ENCODE measurements at regions not wholly inside any gene's neighbourhood (a gene's known extent, or its start where the extent isn't known, plus 50 kb on each side); places are given as distances from the start of the nearest gene placed in this dataset.
A peak's percentile ranks its signal among the peaks of the same experiment; 100 is the strongest.

DNA sequence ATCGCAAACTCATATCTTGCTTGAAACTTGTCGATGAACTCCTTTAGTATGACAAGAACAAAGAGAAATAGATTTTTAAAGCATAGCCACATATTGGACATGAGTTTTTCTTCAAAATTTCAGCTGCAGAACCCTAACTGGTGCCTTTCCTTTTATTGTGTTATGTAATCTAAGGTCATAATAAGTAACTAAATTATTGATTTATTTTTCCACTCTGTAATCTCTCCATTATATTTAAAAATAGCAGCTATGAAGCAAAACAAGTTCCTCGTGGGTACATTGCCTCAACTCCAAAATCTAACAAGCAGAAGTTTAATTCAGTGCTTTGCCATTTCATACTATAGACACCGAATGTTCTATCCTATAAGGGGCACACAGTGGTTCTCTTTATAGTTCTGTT lies 159.2 kb upstream of the PRSS1 start:
- no peaks in the 10 kb centered on the region for H3K4me1 ChIP-seq
- WGBS, 2 donors = 74 to 79% methylated on average over 4 of the region's 4 CpGs
- H3K9me3 ChIP-seq = no peaks in the 10 kb centered on the region
- intact Hi-C loops (cut with DNase I) = no loop called here
- no peaks in the 10 kb centered on the region for H3K27me3 ChIP-seq
- TF ChIP-seq POLR2A (IDR thresholded peaks at IDR 0.05) = no peak
- TF ChIP-seq, protein P1, sequence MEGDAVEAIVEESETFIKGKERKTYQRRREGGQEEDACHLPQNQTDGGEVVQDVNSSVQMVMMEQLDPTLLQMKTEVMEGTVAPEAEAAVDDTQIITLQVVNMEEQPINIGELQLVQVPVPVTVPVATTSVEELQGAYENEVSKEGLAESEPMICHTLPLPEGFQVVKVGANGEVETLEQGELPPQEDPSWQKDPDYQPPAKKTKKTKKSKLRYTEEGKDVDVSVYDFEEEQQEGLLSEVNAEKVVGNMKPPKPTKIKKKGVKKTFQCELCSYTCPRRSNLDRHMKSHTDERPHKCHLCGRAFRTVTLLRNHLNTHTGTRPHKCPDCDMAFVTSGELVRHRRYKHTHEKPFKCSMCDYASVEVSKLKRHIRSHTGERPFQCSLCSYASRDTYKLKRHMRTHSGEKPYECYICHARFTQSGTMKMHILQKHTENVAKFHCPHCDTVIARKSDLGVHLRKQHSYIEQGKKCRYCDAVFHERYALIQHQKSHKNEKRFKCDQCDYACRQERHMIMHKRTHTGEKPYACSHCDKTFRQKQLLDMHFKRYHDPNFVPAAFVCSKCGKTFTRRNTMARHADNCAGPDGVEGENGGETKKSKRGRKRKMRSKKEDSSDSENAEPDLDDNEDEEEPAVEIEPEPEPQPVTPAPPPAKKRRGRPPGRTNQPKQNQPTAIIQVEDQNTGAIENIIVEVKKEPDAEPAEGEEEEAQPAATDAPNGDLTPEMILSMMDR (IDR thresholded peaks at IDR 0.05) = no peak
- H3K4me3 ChIP-seq = no peak overlapping the region
- H3K36me3 ChIP-seq = no peaks in the 10 kb centered on the region
- DNase-seq = no peak
- H3K27ac ChIP-seq = no peak overlapping the region

DNA sequence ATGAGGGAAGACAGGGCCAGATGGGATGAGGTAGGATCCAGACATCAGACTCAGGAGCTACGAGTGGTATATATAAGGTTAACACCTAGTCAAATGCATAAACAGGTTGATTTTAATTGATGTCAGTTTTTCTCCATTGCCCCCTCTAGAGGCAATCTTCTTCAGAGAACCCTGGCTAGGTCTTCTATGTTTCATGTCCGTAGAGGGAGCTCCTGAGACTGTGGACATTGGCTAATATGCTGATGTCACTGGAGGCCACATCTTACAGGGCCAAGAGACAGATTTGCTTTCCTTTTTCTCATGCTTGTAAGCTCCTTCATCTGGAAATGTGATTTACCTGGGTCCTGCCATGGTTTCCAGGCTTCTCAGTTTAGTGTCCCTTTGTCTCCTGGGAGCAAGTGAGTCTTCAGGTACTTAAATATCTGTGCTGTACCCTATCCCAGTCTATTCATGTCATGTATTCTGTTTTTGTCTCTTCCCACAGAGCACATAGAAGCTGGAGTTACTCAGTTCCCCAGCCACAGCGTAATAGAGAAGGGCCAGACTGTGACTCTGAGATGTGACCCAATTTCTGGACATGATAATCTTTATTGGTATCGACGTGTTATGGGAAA lies 161.6 kb upstream of the PRSS1 start:
- DNase-seq = no peak
- no peak overlapping the region for H3K27ac ChIP-seq

DNA sequence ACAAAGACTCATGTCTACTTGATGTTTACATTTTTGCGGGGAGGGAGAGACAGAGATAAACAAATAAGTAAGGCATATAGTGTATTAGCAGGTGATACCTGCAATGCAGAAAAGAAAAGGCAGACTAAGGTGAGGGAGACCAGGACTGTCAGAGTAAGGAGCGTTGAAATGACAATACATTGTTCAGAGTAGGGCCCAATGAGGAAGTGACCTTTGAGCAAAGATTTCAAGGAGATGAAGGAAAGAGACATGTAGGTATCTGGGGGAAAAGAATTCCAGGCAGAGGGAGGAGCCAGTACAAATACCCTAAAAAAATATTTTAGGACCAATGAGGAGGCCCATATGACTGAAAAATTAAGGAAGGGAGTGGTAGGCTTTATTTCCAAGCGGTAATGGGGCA lies 162.7 kb upstream of the PRSS1 start:
- H3K4me1 ChIP-seq = peaks cover 0 to 7% (median 0%) of the 10 kb centered on the region in 3 donors
- intact Hi-C loops (cut with DNase I) = no loop called here
- H3K27me3 ChIP-seq = no peaks in the 10 kb centered on the region
- WGBS, 2 donors = 80 to 93% methylated on average over 3 of the region's 3 CpGs
- no peak for DNase-seq
- H3K9me3 ChIP-seq = no peaks in the 10 kb centered on the region
- TF ChIP-seq, protein P1 (IDR thresholded peaks at IDR 0.05) = no peak
- TF ChIP-seq POLR2A (IDR thresholded peaks at IDR 0.05) = no peak
- H3K27ac ChIP-seq = no peak overlapping the region
- no peak overlapping the region for H3K4me3 ChIP-seq
- no peaks in the 10 kb centered on the region for H3K36me3 ChIP-seq

More for the DNA sequence above, 161.6 kb upstream of the PRSS1 start:
- 66 to 70% methylated on average over 4 to 5 of the region's 5 CpGs for whole genome bisulfite sequencing, 2 donors
- Histone ChIP-seq H3K4me3 (no peak overlapping the region), H3K36me3 (no peaks in the 10 kb centered on the region), H3K27me3 (no peaks in the 10 kb centered on the region), H3K9me3 (no peaks in the 10 kb centered on the region), H3K4me1 (peaks cover 0 to 7% (median 0%) of the 10 kb centered on the region in 3 donors)
- TF ChIP-seq, protein P1 (IDR thresholded peaks at IDR 0.05) = peak in 3 of 6 experiments; percentile 19 to 53 (median 27)
- no peak for TF ChIP-seq POLR2A (IDR thresholded peaks at IDR 0.05)
- intact Hi-C loops (cut with DNase I) = no loop called here

DNA sequence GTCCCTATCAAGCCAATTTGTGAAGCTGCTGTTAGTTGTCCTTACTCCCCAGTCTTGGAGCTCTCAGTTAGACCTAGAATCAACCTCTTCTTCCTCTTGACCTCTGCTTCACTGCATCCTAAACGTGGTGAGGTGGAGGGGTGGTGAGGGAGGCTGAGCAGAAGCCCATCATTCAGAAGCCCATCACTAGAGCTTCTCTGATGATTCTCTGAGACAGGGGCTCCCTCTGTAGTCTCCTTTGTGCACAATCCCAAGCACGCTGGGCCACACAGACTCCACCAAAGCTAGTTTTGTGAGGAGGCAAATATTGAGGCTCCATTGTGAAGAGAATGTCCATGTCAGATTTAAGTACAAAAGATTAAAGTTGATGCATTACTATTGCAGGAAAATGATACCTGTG lies 163.8 kb upstream of the PRSS1 start:
- no peak overlapping the region for H3K27ac ChIP-seq
- DNase-seq = no peak
- H3K27me3 ChIP-seq = no peaks in the 10 kb centered on the region
- TF ChIP-seq, protein P1 (IDR thresholded peaks at IDR 0.05) = no peak
- no peak for TF ChIP-seq POLR2A (IDR thresholded peaks at IDR 0.05)
- no peaks in the 10 kb centered on the region for H3K36me3 ChIP-seq
- H3K9me3 ChIP-seq = no peaks in the 10 kb centered on the region
- intact Hi-C loops (cut with DNase I) = no loop called here
- H3K4me1 ChIP-seq = peaks cover 0 to 7% (median 0%) of the 10 kb centered on the region in 3 donors
- WGBS, 2 donors = 57% methylated on average over 1 of the region's 2 CpGs; no CpG with 5 or more reads in 1 of the 2 donors
- no peak overlapping the region for H3K4me3 ChIP-seq

DNA sequence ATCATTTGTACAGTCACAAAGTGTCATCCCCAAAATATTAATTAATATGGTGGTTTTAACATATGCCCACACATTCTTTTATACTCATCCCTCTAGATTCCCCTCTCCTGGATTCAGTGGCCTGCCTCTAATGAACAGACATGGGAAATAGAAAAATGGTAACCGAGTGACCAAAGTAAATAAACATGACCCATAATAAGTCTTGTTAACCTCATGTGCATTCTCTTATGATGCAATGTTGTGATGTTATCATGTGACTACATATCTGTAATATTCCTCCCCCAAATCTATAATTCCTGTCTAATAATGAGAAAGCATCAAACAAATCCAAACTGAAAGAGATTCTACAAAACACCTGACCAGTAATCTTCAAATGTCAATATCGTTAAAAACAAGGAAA lies 164.5 kb upstream of the PRSS1 start:
- H3K27ac ChIP-seq = no peak overlapping the region
- H3K4me3 ChIP-seq = no peak overlapping the region
- no peaks in the 10 kb centered on the region for H3K36me3 ChIP-seq
- H3K27me3 ChIP-seq = no peaks in the 10 kb centered on the region
- H3K9me3 ChIP-seq = no peaks in the 10 kb centered on the region
- 76 to 81% methylated on average over 1 to 2 of the region's 2 CpGs for WGBS, 2 donors
- no peak for DNase-seq
- no peak for TF ChIP-seq POLR2A (IDR thresholded peaks at IDR 0.05)
- TF ChIP-seq, protein P1 (IDR thresholded peaks at IDR 0.05) = no peak
- intact Hi-C loops (cut with DNase I) = no loop called here
- peaks cover 0 to 7% (median 0%) of the 10 kb centered on the region in 3 donors for H3K4me1 ChIP-seq
